AG10803 (cell line): ENCODE measurements at regions not wholly inside any gene's neighbourhood (a gene's known extent, or its start where the extent isn't known, plus 50 kb on each side); places are given as distances from the start of the nearest gene placed in this dataset.

Experiments
- DNase-seq: peaks from one replicate; pipeline ENCODE4 v3.0.0; 2010; ENCODE audit warnings: low read depth
- H3K4me3 ChIP-seq: 2 replicates; pipeline ENCODE4 v1.5.1; 2011; ENCODE audit warnings: mild to moderate bottlenecking, low read length, control low read depth
- CTCF ChIP-seq: conservative IDR thresholded peaks from 2 replicates; pipeline ENCODE4 v1.5.1; 2011; ENCODE audit warnings: mild to moderate bottlenecking, low read length, control low read depth, inconsistent platforms

GRCh38 chr11:15692739-15693138 lies 578.0 kb downstream of the INSC start:
- no peak for DNase-seq
- TF ChIP-seq CTCF, result no peak
- no peak overlapping the region for H3K4me3 ChIP-seq

GRCh38 chr11:15695096-15695721 lies 580.5 kb downstream of the INSC start:
- no peak for TF ChIP-seq CTCF
- H3K4me3 ChIP-seq, result no peak overlapping the region
- no peak for DNase-seq

GRCh38 chr11:15696069-15696468 lies 581.3 kb downstream of the INSC start:
- no peak for TF ChIP-seq CTCF
- no peak overlapping the region for H3K4me3 ChIP-seq
- no peak for DNase-seq

- H3K4me3 ChIP-seq, result no peak overlapping the region
- DNase-seq, result no peak
- no peak for TF ChIP-seq CTCF
Measured at GRCh38 chr11:15697437-15698236, 582.9 kb downstream of the INSC start.

GRCh38 chr11:15698855-15699254 lies 584.1 kb downstream of the INSC start:
- no peak for TF ChIP-seq CTCF
- H3K4me3 ChIP-seq, result no peak overlapping the region
- no peak for DNase-seq

GRCh38 chr11:15699978-15700377 lies 585.3 kb downstream of the INSC start:
- no peak overlapping the region for H3K4me3 ChIP-seq
- no peak for DNase-seq
- TF ChIP-seq CTCF, result no peak

- no peak for TF ChIP-seq CTCF
- no peak for DNase-seq
Measured at GRCh38 chr11:15700456-15700855, 585.7 kb downstream of the INSC start.

More at GRCh38 chr11:15700456-15700855, 585.7 kb downstream of the INSC start:
- H3K4me3 ChIP-seq, result no peak overlapping the region
